NCI-H2227 (cell line): ENCODE measurements at regions not wholly inside any gene's neighbourhood (a gene's known extent, or its start where the extent isn't known, plus 50 kb on each side); places are given as distances from the start of the nearest gene placed in this dataset.

Experiments
- DNase-seq: peaks from one replicate; lab custom pipeline; 2025; ENCODE audit not compliant: unreplicated experiment; lab: John Stamatoyannopoulos, UW

DNA sequence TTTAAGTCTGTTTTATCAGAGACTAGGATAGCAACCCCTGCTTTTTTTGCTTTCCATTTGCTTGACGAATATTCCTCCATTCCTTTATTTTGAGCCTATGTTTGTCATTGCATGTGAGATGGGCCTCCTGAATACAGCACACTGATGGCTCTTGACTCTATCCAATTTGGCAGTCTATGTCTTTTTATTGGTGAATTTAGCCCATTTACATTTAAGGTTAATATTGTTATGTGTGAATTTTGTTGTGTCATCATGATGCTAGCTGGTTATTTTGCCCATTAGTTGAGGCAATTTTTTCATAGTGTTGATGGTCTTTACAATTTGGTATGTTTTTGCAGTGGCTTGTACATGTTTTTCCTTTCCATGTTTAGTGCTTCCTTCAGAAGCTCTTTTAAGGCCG lies 50.7 kb upstream of the PDE4B start:
- DNase-seq, result no peak
